WTC11 (cell line): ENCODE measurements at regions not wholly inside any gene's neighbourhood (a gene's known extent, or its start where the extent isn't known, plus 50 kb on each side); places are given as distances from the start of the nearest gene placed in this dataset.

Experiments used
- CBFB ChIP-seq: sonication (generic); formaldehyde crosslinking; IDR thresholded peaks from 2 replicates; pipeline ENCODE4 v1.8.1; 2022; ENCODE audit warnings: mild to moderate bottlenecking, low read depth, missing genetic modification reagents
- CTCF ChIP-seq: fragments of 200-600 bp; IDR thresholded peaks from 2 replicates; pipeline ENCODE4 v1.8.0; 2022; ENCODE audit warnings: antibody characterized with exemption
- FOXP1 ChIP-seq: sonication (generic); formaldehyde crosslinking; IDR thresholded peaks from 2 replicates; pipeline ENCODE4 v1.8.0; 2022; ENCODE audit warnings: missing genetic modification reagents, mild to moderate bottlenecking, moderate library complexity, borderline replicate concordance
- GABPB1 ChIP-seq: sonication (generic); formaldehyde crosslinking; IDR thresholded peaks from 2 replicates; pipeline ENCODE4 v1.8.1; 2023; ENCODE audit warnings: mild to moderate bottlenecking, missing genetic modification reagents
- NFYB ChIP-seq: sonication (generic); formaldehyde crosslinking; conservative IDR thresholded peaks from 2 replicates; pipeline ENCODE4 v1.8.0; 2022; ENCODE audit warnings: low read depth, missing genetic modification reagents
- NR2C2 ChIP-seq: sonication (generic); formaldehyde crosslinking; IDR thresholded peaks from 2 replicates; pipeline ENCODE4 v1.8.0; 2022; ENCODE audit warnings: mild to moderate bottlenecking, missing genetic modification reagents
- RELA ChIP-seq: sonication (generic); formaldehyde crosslinking; IDR thresholded peaks from 2 replicates; pipeline ENCODE4 v1.8.1; 2022; ENCODE audit warnings: missing genetic modification reagents, mild to moderate bottlenecking, borderline replicate concordance
- SP1 ChIP-seq: sonication (generic); formaldehyde crosslinking; conservative IDR thresholded peaks from 2 replicates; pipeline ENCODE4 v1.8.1; 2022; ENCODE audit warnings: missing genetic modification reagents
- TEAD4 ChIP-seq: sonication (generic); formaldehyde crosslinking; IDR thresholded peaks from 2 replicates; pipeline ENCODE4 v1.8.0; 2022; ENCODE audit warnings: mild to moderate bottlenecking, missing genetic modification reagents
- ZNF263 ChIP-seq: sonication (generic); formaldehyde crosslinking; IDR thresholded peaks from 2 replicates; pipeline ENCODE4 v1.8.1; 2022; ENCODE audit warnings: low read depth, mild to moderate bottlenecking, moderate library complexity, missing genetic modification reagents
- TF ChIP-seq, protein P1 (sequence below): sonication (generic); formaldehyde crosslinking; IDR thresholded peaks from 2 replicates; pipeline ENCODE4 v1.8.1; 2022; ENCODE audit warnings: low read depth, missing genetic modification reagents, borderline replicate concordance

DNA sequence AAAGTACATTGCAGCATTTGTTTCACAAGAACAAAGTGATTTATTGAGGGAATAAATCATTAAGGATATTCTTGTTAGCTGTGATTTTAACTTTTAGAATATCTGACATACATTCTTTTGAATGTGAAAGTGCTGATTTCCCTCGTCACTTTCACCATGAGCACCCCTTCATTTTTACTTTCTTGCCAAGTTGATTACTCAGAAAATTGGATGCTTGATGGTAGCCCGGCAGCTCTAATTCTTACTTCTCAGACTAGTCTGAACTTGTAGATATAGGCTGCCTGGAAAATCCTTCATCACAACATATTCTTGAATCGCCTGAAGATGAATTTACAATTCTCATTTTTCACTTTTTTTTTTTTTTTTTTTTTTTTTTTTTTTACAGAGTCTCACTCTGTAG is 147.1 kb upstream of the SMLR1 start:
- TF ChIP-seq GABPB1 (CRISPR knock-in tag) (no peak), CTCF (no peak), SP1 (no peak), NFYB (CRISPR knock-in tag) (no peak), TEAD4 (CRISPR knock-in tag) (no peak), RELA (CRISPR knock-in tag) (no peak), ZNF263 (CRISPR knock-in tag) (no peak), CBFB (CRISPR knock-in tag) (no peak), NR2C2 (no peak), FOXP1 (CRISPR knock-in tag) (no peak)
- TF ChIP-seq, protein P1, sequence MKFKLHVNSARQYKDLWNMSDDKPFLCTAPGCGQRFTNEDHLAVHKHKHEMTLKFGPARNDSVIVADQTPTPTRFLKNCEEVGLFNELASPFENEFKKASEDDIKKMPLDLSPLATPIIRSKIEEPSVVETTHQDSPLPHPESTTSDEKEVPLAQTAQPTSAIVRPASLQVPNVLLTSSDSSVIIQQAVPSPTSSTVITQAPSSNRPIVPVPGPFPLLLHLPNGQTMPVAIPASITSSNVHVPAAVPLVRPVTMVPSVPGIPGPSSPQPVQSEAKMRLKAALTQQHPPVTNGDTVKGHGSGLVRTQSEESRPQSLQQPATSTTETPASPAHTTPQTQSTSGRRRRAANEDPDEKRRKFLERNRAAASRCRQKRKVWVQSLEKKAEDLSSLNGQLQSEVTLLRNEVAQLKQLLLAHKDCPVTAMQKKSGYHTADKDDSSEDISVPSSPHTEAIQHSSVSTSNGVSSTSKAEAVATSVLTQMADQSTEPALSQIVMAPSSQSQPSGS (CRISPR knock-in tag) = no peak
